Stimulated activated CD4-positive, alpha-beta T cell treated with anti-CD3 and anti-CD28 coated beads, Interleukin-15, amount 100 ng/mL, for 48 hours (primary cell): ENCODE measurements at regions not wholly inside any gene's neighbourhood (a gene's known extent, or its start where the extent isn't known, plus 50 kb on each side); places are given as distances from the start of the nearest gene placed in this dataset.
A peak's percentile ranks its signal among the peaks of the same experiment; 100 is the strongest.
"Not testable (repeated sequence)": the region's sequence is repeated elsewhere in the genome, so short reads cannot be mapped to it uniquely, and the experiment has no call there.

Experiments
- DNase-seq, 2 donors: peaks; one replicate each; pipeline ENCODE4 v3.0.0-alpha.2; 2020; ENCODE audit warnings: low read depth in 2 of 2

DNA sequence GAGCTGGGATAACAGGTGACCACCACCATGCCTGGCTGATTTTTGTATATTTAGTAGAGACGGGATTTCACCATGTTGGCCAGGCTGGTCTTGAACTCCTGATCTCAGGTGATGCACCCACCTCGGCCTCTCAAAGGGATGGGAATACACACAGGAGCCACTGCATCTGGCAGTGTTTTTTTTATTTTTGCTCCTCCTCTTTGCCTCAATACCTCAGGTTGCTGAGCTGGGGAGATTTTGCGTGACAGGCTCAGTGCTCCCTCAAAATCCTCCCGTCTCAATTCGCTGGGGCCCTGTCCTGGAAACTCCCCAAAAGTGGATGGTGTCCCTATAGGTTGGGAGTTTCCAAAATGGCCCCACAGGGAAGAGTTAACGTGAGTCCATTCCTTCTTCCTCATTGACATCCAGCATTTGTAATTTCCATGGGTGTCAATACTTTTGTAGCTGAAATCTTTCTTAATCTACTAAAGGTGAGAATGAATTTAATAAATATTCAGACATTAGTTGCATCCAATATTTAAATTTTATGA, 71.8 kb downstream of the GGTLC2 start:
- DNase-seq: no peak

DNA sequence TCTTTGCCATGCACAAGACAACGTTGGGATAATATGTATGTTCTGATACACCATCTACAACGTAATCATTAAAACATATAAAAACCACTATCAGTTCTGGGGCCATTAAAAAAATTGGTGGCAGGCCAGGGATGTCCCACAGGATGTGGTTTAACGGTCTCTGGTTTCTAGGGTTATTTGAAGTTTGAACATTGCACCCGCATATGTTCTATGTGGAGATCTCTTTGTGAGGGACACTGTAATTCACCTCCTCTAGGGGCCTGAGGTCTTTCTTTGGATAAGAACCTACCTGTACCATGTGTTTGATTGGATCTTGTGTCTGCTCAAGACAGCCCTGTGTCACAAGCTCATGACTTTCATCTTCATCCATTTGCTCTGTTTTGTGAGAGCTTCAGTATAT, 73.2 kb downstream of the GGTLC2 start:
- no peak for DNase-seq

DNA sequence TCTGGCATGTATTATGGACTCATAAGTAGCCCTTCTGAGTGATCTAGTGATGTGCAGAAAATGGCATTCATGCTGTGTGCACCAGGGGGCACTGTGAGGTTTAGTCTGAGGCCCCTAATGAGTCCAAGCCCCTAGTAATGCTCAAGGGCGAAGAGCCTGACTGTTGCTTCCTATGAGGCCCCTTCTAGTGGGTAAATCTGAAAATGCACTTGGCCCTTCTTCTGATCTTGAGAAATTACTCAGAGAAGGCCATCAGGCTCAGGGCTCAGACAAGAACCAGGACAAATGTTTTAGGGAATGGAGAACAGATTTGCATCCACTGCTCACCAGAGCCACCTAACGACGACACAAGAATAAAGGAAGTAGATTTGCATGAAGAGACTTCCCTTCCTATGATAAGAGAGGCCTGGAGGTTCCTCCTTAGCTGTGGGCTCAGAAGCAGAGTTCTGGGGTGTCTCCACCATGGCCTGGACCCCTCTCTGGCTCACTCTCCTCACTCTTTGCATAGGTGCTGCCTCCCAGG, 75.8 kb downstream of the GGTLC2 start:
- peak in 1 of 2 donors; percentile 25 for DNase-seq

DNA sequence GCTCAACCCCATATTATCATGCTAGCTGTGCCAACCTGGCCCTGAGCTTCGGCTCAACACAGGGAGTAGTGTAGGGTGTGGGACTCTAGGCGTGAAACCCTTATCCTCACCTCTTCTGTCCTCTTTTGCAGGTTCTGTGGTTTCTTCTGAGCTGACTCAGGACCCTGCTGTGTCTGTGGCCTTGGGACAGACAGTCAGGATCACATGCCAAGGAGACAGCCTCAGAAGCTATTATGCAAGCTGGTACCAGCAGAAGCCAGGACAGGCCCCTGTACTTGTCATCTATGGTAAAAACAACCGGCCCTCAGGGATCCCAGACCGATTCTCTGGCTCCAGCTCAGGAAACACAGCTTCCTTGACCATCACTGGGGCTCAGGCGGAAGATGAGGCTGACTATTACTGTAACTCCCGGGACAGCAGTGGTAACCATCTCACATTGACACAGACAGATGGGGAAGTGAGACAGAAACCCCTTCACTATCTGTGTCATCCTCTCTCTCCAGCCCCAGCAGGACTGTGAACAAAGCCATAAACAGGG, 76.4 kb downstream of the GGTLC2 start:
- no peak for DNase-seq

DNA sequence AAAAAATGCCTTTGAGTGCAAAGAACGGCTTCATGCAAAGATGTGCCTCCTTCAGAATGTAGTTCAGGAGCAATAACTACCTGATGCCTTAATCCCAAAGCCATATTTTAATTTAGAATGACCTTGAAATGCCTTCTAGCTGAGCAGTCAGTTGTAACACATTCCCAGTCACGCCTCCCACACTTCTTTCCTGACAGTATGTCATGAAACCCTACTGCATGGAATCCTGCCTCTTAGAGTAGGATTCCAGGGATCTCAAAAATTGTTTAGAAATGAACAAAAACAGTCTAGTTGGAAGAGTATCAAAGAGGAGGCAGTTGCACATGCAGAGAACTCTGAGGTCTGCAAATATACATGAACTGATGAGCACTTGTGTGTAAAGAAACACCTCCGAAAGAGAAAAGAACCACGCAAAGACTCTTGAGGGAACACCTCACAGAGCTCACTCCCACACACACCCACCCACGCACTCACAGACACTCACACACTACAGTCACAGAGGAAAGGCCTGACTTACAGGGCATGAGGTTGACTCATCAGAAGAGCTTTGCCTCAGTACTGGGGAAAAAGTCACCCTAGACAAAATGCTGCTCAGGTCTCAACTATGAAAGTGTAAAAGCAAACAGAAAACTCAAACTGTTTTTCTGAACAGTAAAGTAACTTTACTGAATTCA, 77.4 kb downstream of the GGTLC2 start:
- DNase-seq: peak; percentile 55 to 64

DNA sequence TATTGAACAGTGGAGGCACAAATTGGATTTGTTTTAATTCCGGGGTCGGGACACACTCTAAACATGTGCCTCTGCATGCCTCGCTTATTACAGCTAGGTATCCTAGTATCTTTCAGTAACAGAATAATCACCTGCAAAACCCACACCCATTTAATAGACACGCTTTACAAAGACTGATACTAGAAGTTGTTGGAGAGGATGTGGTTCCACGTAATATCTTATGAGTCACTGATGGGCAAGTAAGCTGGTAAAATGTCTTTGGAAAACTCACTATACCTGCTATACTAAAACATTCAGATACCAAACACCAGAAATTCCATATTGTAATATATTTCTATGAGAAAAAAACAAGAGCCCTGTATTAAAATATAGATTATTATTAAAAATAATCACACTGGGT, 84.0 kb downstream of the GGTLC2 start:
- DNase-seq: no peak

DNA sequence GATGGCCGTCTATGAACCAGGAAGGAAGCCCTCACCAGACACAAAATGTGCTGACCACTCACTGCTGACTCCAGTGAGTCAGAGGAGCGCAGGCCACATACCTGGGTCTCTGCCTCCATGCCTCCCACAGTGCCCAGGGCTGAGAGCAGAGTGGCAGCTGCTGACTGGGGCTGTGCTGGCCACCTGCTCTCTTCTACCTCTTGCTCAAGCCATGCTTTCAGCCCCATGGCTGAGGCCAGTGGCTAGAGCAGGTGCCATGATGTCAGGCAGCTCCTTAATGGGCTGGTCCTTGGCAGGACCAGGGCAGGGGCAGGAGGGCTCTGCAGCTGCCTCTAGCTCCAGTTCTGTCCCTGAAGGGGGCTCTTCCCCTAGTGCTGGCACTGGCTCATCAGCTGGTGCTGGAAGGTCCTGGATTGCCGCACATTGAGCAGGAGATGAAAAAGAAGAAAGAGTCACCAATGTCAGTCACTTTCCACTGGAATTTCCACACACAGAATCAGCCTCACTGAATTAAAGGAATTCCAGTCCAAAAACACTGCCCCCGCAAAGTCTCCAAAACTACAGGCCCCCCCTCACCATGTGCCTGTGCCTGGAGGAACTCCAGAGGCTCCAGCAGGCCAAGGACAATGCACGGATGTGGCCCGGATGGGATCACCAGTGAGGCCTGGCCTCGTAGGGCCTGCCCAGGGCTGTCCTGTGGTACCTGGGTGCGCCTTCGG, 86.4 kb downstream of the GGTLC2 start:
- DNase-seq: no peak

DNA sequence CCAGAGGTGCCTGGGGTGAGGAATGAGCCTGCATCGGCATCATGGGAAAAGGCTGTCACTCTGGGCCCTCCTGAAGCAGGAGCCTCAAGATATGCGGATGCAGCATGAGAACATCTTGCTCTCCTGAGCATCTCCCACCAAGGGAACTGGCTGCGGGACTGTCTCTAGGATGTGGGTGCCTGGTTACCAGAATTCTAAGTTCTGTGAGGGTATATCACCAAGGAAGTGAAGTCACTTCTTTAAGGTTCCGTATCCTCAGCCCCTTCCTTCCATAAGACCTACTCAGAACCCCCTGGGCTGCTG, 86.9 kb downstream of the GGTLC2 start:
- DNase-seq: no peak

DNA sequence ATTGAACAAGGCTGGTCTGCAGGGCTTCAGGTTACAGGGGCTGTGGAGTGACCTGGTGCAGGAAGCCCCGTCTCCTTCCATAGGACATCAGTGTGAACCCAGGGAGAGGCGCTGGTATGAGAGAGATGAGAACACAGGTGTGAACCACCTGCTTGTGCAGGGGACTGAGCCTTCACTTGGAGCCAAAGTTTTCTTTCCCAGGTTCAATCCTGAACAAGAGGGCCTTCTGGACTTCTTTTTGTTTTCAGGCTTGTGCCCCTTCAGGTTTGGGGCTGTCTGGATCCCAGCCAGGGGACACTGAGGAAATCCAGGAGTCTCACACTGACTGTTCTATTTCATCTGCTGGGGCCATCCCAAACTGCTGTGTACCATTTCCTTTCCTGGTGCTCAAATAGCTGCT, 88.6 kb downstream of the GGTLC2 start:
- DNase-seq: not testable (repeated sequence)

DNA sequence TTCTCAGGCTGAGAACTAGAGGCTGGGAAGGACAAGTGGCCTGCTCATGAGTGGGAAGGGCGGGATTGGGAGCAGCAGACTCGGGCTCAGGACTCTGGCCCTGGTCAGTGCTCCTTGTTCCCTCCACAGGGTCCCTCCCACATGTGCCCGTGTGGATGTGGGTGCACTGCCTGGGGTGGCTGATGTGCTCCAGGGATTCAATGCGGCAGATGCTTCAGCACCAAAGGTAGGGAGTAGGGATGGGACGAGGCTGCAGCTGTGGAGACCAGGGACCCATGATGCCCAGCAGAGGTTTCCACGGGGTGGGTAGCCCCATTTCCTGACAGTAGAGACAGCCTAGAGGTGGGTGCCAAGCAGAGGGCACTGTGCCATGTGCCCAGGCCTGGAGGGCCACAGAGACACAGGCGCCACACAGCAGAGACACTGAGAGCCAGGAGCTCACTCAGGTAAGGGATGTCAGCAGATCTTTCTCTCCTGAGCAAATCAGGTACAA, 89.5 kb downstream of the GGTLC2 start:
- no peak for DNase-seq

DNA sequence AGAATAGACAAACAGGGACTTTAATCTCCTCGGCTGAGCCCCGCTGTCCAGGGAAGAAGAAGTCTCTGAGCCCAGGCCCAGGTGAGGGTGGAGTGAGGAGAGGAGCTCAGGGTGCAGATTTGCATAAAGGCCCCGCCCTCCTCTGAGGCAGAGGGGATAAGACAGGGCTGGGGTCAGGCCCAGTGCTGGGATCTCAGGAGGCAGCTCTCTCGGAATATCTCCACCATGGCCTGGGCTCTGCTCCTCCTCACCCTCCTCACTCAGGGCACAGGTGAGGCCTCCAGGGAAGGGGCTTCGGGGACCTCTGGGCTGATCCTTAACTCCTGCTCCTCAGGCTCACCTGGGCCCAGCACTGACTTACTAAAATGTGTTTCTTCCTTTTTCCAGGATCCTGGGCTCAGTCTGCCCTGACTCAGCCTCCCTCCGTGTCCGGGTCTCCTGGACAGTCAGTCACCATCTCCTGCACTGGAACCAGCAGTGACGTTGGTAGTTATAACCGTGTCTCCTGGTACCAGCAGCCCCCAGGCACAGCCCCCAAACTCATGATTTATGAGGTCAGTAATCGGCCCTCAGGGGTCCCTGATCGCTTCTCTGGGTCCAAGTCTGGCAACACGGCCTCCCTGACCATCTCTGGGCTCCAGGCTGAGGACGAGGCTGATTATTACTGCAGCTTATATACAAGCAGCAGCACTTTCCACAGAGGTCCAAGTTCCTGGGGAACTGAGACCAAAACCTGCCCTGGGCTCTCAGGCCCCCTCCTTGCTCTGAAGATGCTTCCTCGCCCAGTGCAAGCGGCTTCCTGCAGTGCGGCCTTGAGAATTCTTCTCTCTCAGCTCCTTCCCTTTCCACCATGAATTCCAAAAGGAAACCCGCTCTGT, 90.2 kb downstream of the GGTLC2 start:
- DNase-seq: not testable (repeated sequence)

DNA sequence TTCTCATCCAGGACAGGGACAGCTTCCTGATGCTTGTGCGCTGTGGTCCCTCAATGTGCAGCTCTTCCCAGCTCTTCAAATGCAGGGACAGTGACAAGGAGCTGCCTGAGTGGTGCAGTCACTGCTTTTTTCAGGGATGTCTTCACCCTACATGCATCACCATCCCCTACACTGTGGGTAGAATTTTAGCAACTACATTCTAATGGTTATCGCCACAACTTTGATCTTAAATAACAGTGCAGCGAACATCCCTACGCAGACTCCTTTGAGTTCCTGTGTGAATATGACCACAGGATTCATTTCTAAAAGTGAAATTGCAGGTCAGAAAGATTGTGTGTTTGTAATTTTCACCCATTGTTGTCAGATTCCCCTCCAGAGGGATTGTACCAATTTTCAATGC, 90.9 kb downstream of the GGTLC2 start:
- not testable (repeated sequence) for DNase-seq

DNA sequence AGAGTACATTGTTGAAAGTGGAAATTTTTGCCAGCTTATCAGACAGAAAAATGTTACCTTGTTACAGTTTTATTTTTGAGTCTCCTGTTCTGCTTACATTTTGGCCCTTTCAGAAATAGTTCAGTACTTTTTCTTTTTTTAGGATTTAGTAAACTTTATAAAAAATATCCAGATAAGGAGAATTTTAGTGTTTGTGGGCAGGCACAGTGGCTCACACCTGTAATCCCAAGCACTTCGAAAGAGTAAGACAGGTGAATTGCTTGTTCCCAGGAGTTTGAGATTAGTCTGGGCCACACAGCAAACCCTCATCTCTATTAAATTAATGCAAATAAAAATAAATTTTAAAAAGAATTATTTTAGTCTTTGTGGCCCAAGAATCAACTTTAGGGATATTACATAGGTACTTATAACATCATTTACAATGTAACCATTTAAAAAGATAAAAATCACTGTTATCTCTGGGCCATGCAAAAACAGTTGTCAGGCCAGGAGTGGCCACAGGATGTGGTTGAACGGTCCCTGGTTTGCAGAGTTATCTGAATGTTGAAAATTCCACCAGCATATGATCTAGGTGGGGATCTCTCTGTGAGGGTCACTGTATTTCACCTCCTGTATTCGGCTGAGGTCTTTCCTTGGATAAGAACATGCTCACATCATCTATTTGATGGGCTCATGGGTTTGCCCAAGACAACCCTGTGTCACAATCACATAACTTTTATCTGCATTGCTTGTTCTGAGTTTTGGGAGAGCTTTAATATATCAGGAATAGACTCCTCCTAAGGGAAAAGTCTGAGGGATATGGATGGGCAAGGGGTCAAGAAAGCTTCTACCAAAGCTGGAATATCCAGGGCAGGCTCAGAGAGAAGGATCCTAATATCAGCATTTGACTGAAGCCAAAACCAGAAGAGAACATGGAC, 91.5 kb downstream of the GGTLC2 start:
- no peak for DNase-seq

DNA sequence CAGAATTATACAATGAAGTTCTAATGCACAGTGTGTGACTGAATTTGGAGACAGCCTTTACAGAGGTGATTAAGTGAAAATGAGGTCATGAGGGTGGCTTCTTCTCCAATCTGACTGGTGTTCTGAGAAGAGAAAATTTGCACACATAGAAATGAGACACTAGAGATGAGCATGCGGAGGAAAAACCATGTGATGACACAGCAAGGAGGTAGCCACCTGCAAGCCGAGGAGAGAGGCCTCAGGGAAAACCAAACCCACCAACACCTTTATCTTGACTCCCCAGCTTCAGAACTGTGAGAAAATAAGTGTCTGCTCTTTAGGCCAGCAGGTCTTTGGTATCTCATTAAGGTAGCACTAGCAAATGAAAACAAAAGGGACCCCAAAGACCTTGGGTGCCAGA, 93.2 kb downstream of the GGTLC2 start:
- no peak for DNase-seq

DNA sequence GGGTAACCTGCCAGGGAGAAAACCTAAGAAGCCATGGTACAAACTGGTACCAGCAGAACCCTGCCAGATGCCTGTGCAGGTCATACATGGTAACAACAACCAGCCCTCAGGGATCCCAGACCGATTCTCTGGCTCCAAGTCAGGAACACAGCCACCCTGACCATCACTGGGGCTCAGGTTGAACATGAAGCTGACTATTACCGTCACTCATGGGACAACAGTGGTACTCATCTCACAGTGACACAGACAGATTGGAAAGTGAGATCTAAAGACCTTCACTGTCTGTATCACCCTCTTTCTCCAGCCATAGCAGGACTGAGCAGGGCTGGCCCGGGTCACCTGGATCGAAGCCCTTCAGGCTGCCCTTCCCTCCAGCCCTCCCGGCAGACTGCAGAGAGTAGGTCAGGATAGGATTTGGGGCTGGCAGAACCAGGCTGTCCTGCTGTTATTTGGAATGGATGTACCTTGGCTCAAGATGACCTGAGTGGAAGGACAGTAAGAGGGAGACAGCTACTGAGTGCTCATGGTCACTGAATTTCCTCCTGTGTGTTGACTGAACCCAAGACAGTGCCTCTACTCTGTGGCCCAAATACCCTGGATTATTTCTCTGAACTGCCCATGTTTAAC, 94.7 kb downstream of the GGTLC2 start:
- DNase-seq: no peak

DNA sequence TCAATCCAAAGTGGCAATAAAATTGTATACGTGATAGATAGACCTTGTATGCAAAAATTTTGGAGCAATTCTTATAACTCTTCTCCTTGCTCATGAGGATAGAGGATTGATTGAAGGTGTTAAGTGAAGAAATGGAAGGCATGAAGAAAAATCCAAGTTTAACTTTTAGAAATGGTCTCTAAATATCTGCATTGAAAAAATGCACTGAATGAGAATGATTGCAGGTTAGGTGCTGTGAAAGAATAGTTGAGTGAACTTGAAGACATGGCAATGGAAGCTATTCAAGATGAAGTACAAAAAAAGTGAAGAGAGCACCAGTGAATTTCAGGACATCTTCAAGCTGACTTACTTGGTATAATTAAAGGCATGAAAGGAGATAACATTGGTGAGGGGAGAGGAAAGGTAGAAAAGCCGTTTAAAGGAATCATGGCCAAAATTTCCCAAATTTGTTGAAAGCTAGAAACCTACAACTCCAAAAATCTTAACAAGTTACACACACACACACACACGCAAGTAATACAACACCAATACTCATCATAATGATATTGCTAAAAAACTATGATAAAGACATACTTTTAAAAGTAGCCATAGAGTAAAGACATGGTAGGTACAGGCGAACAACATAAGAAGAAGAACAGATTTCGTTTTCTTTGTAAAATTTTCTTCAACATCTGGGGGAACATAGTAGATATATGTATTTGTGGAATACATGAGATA, 96.3 kb downstream of the GGTLC2 start:
- DNase-seq: no peak

DNA sequence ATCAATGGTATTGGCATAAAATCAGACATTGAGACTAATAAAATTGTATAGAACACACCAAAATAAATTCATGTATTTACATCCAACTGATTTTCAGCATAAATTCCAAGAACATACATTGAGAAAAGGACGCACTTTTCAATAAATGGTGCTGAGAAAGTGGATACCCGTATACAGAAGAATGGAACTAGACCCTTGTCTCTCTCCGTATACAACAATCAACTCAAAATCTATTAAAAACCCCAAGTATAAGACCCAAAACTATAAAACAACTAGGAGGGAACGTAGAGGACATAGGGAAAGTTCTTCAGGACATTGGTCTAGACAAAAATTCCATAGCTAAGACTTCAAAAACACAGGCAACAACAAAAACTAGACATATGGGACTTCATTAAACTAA, 97.4 kb downstream of the GGTLC2 start:
- no peak for DNase-seq

DNA sequence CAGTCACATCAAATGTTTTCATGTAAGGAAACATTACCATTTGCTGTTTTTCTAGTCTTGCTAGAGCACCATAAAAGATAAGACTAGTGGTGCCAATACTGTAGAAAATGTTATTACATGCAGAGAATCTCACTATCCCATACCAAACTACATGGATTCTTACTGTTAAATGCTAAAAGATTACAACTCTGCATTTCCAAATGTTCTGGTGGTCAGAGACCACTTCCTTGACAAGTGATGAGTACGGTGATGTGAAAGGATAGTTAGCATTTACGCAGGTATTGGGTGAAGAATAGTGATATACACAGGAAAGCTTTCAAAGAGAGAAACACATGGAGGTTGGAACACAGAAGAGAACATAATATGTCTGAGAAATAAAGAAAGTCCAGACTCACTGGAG, 98.2 kb downstream of the GGTLC2 start:
- DNase-seq: no peak

DNA sequence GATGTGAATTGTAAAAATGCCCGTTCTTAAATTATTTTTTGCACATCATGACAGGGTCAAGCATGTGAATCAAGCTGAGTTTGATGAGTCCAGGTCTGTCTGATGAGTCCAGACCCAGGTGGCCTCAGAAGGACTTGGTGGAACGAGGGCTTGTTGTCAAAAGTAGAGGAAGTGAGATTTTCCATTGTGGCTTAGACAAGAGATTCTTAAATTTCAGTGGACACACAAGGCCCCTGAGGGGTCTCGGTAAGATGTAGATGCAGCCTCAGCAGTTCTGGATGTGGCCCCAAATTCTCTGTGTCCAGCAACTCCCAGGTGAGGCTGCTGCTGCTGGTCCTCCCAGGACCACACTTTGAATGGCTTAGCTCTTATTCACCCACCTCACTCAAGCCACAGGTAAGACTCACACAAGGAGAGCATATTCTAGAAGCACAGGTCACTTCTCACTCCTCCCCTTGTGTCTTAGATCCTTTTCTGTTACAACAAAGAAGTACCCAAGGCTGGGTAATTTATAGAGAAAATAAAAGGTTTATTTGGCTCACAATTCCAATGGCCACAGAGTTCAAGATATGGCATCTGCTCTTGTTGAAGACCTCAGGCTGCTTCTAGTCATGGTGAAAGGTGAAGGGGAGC, 98.8 kb downstream of the GGTLC2 start:
- DNase-seq: no peak
